Activated naive CD4-positive, alpha-beta T cell (primary cell): ENCODE measurements at regions not wholly inside any gene's neighbourhood (a gene's known extent, or its start where the extent isn't known, plus 50 kb on each side); places are given as distances from the start of the nearest gene placed in this dataset.

ENCODE experiments used
- DNase-seq, 4 experiments: peaks; one replicate each; lab custom pipeline; 2025; lab: John Stamatoyannopoulos, UW

GRCh38 chr12:62123721-62124203 is 136.4 kb upstream of the USP15 start:
- no peak for DNase-seq

GRCh38 chr12:62127516-62127915 is 132.7 kb upstream of the USP15 start:
- no peak for DNase-seq

GRCh38 chr12:62128175-62128975 is 131.8 kb upstream of the USP15 start:
- no peak for DNase-seq

- DNase-seq = no peak
Measured at GRCh38 chr12:62129291-62129690, 130.9 kb upstream of the USP15 start.

GRCh38 chr12:62130402-62130801 is 129.8 kb upstream of the USP15 start:
- DNase-seq = no peak

GRCh38 chr12:62130834-62131552 is 129.2 kb upstream of the USP15 start:
- DNase-seq = no peak

- no peak for DNase-seq
Measured at GRCh38 chr12:62133440-62133839, 126.8 kb upstream of the USP15 start.

GRCh38 chr12:62135553-62136200 is 124.5 kb upstream of the USP15 start:
- DNase-seq = no peak

- DNase-seq = no peak
Measured at GRCh38 chr12:62136496-62136895, 123.7 kb upstream of the USP15 start.

GRCh38 chr12:62138527-62138926 is 121.7 kb upstream of the USP15 start:
- DNase-seq = no peak

- DNase-seq = no peak
Measured at GRCh38 chr12:62146318-62146717, 113.9 kb upstream of the USP15 start.

- DNase-seq = no peak
Measured at GRCh38 chr12:62158013-62158412, 102.2 kb upstream of the USP15 start.

- DNase-seq = no peak
Measured at GRCh38 chr12:62158461-62159360, 101.5 kb upstream of the USP15 start.

GRCh38 chr12:62162214-62162613 is 98.0 kb upstream of the USP15 start:
- no peak for DNase-seq

GRCh38 chr12:62163368-62163767 is 96.8 kb upstream of the USP15 start:
- DNase-seq = no peak

GRCh38 chr12:62164036-62164435 is 96.2 kb upstream of the USP15 start:
- no peak for DNase-seq

GRCh38 chr12:62166525-62166924 is 93.7 kb upstream of the USP15 start:
- DNase-seq = no peak

- DNase-seq = no peak
Measured at GRCh38 chr12:62168411-62168810, 91.8 kb upstream of the USP15 start.

- DNase-seq = no peak
Measured at GRCh38 chr12:62170241-62170640, 90.0 kb upstream of the USP15 start.

- peak in 1 of 4 experiments; percentile 19 for DNase-seq
Measured at GRCh38 chr12:62190689-62191490, 69.3 kb upstream of the USP15 start.
